Suprapubic skin (tissue), 4 donors: ENCODE measurements at regions not wholly inside any gene's neighbourhood (a gene's known extent, or its start where the extent isn't known, plus 50 kb on each side); places are given as distances from the start of the nearest gene placed in this dataset.

ENCODE experiments used
- EP300 ChIP-seq: sonication (generic); formaldehyde crosslinking; IDR thresholded peaks from one replicate; pipeline ENCODE4 v1.6.1; 2017; ENCODE audit warnings: antibody characterized with exemption
- POLR2A ChIP-seq, 2 donors: fragments of 450-650 bp; IDR thresholded peaks; one replicate each; pipeline ENCODE4 v1.6.1; 2017; ENCODE audit warnings: antibody characterized with exemption in 2 of 2, mild to moderate bottlenecking in 2 of 2, moderate library complexity in 2 of 2
- POLR2AphosphoS5 ChIP-seq, 3 donors: sonication (generic); formaldehyde crosslinking; IDR thresholded peaks; one replicate each; pipeline ENCODE4 v1.6.1; 2017; ENCODE audit warnings: antibody characterized with exemption in 3 of 3
- TF ChIP-seq, protein P1 (sequence below), 2 donors: fragments of 200-600 bp in 1 of 2; fragments of 450-650 bp in 1 of 2; sonication (generic) in 1 of 2; IDR thresholded peaks; one replicate each; pipeline ENCODE4 v1.5.1; 2016 to 2019; ENCODE audit warnings: antibody characterized with exemption in 2 of 2, mild to moderate bottlenecking in 1 of 2, moderate library complexity in 1 of 2

DNA sequence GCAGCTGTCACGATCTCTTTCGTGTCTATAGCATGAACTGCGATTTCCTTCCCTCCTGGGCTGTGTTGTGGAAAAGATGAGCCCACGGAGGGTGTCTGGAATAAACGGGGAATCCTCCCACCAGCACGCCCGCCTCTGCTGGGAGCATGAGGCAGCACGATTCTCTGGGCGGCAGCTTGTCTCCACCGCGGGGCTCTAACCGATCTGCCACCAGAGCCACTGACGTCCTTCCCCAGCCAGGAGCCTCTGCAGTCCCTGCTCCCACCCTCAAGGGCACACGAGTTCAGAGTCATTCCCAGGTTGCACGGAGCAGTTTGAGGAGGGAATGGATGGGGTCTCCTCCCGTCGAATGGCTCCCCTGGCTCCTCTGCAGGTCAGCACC lies 197.6 kb downstream of the DLL1 start:
- TF ChIP-seq, protein P1, sequence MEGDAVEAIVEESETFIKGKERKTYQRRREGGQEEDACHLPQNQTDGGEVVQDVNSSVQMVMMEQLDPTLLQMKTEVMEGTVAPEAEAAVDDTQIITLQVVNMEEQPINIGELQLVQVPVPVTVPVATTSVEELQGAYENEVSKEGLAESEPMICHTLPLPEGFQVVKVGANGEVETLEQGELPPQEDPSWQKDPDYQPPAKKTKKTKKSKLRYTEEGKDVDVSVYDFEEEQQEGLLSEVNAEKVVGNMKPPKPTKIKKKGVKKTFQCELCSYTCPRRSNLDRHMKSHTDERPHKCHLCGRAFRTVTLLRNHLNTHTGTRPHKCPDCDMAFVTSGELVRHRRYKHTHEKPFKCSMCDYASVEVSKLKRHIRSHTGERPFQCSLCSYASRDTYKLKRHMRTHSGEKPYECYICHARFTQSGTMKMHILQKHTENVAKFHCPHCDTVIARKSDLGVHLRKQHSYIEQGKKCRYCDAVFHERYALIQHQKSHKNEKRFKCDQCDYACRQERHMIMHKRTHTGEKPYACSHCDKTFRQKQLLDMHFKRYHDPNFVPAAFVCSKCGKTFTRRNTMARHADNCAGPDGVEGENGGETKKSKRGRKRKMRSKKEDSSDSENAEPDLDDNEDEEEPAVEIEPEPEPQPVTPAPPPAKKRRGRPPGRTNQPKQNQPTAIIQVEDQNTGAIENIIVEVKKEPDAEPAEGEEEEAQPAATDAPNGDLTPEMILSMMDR (IDR thresholded peaks at IDR 0.05): no peak
- TF ChIP-seq EP300: no peak
- TF ChIP-seq POLR2A (IDR thresholded peaks at IDR 0.05): no peak
- no peak for TF ChIP-seq POLR2AphosphoS5 (IDR thresholded peaks at IDR 0.05)
